H9 (cell line): ENCODE measurements at regions not wholly inside any gene's neighbourhood (a gene's known extent, or its start where the extent isn't known, plus 50 kb on each side); places are given as distances from the start of the nearest gene placed in this dataset.
A peak's percentile ranks its signal among the peaks of the same experiment; 100 is the strongest.

Source experiments
- DNase-seq: peaks from one replicate; pipeline ENCODE4 v3.0.0-alpha.2; 2017
- H2AFZ ChIP-seq: one replicate; pipeline ENCODE4 v1.6.1; 2013; ENCODE audit warnings: mild to moderate bottlenecking, low read length, control low read depth, moderate library complexity
- H2AK5ac ChIP-seq: 2 replicates; pipeline ENCODE4 v1.6.1; 2013; ENCODE audit warnings: low read length, control low read depth, mixed read lengths; ENCODE audit not compliant: insufficient read length
- H2BK120ac ChIP-seq: one replicate; pipeline ENCODE4 v1.6.1; 2013; ENCODE audit warnings: low read depth, mild to moderate bottlenecking, low read length, control low read depth, inconsistent platforms; ENCODE audit not compliant: poor library complexity, severe bottlenecking
- H2BK12ac ChIP-seq: 2 replicates; pipeline ENCODE4 v1.6.1; 2013; ENCODE audit warnings: low read length, control low read depth, mixed read lengths, low read depth; ENCODE audit not compliant: insufficient read length
- H2BK15ac ChIP-seq: 2 replicates; pipeline ENCODE4 v1.6.1; 2013; ENCODE audit warnings: low read depth, low read length, control low read depth
- H2BK20ac ChIP-seq: one replicate; pipeline ENCODE4 v1.6.1; 2013; ENCODE audit warnings: low read depth, mild to moderate bottlenecking, low read length, control low read depth, inconsistent platforms; ENCODE audit not compliant: poor library complexity, severe bottlenecking
- H2BK5ac ChIP-seq: 2 replicates; pipeline ENCODE4 v1.6.1; 2013; ENCODE audit warnings: low read length, control low read depth, mixed read lengths; ENCODE audit not compliant: insufficient read length
- H3K14ac ChIP-seq: 2 replicates; pipeline ENCODE4 v1.6.1; 2013; ENCODE audit warnings: low read length, control low read depth; ENCODE audit not compliant: insufficient read depth
- H3K18ac ChIP-seq: 2 replicates; pipeline ENCODE4 v1.6.1; 2013; ENCODE audit warnings: low read depth, mild to moderate bottlenecking, mixed read lengths, low read length, control low read depth; ENCODE audit not compliant: insufficient read length
- H3K23ac ChIP-seq: 2 replicates; pipeline ENCODE4 v1.6.1; 2013; ENCODE audit warnings: low read length, control low read depth, mixed read lengths, low read depth; ENCODE audit not compliant: insufficient read length
- H3K23me2 ChIP-seq: 2 replicates; pipeline ENCODE4 v1.6.1; 2013; ENCODE audit warnings: low read depth, mild to moderate bottlenecking, mixed read lengths, low read length, control low read depth; ENCODE audit not compliant: insufficient read length, poor library complexity, severe bottlenecking
- H3K27ac ChIP-seq: 2 replicates; pipeline ENCODE4 v1.5.1; 2013; ENCODE audit warnings: low read length, control low read depth, mixed read lengths, low read depth; ENCODE audit not compliant: insufficient read length
- H3K27me3 ChIP-seq: 2 replicates; pipeline ENCODE4 v1.6.1; 2013; ENCODE audit warnings: low read length, control low read depth, inconsistent platforms; ENCODE audit not compliant: insufficient read depth
- H3K4ac ChIP-seq: 2 replicates; pipeline ENCODE4 v1.6.1; 2013; ENCODE audit warnings: low read depth, mild to moderate bottlenecking, control low read depth, inconsistent platforms, low read length, moderate library complexity
- H3K4me1 ChIP-seq: 2 replicates; pipeline ENCODE4 v1.6.1; 2013; ENCODE audit warnings: low read length, control low read depth, inconsistent platforms; ENCODE audit not compliant: insufficient read depth
- H3K4me2 ChIP-seq: 2 replicates; pipeline ENCODE4 v1.6.1; 2013; ENCODE audit warnings: low read length, control low read depth, mixed read lengths; ENCODE audit not compliant: insufficient read length, insufficient read depth
- H3K56ac ChIP-seq: 2 replicates; pipeline ENCODE4 v1.6.1; 2013; ENCODE audit warnings: low read depth, mild to moderate bottlenecking, mixed read lengths, low read length, control low read depth; ENCODE audit not compliant: insufficient read length
- H3K79me1 ChIP-seq: 2 replicates; pipeline ENCODE4 v1.6.1; 2013; ENCODE audit warnings: low read depth, mild to moderate bottlenecking, moderate library complexity, low read length, control low read depth, inconsistent platforms; ENCODE audit not compliant: insufficient read depth, poor library complexity, severe bottlenecking
- H3K79me2 ChIP-seq: 2 replicates; pipeline ENCODE4 v1.6.1; 2013; ENCODE audit warnings: low read length, control low read depth, inconsistent platforms; ENCODE audit not compliant: insufficient read depth
- H3K9ac ChIP-seq: 2 replicates; pipeline ENCODE4 v1.6.1; 2013; ENCODE audit warnings: low read length, control low read depth, mixed read lengths; ENCODE audit not compliant: insufficient read length; ENCODE audit errors: extremely low read depth
- H3K9me3 ChIP-seq: one replicate; pipeline ENCODE4 v1.6.1; 2013; ENCODE audit warnings: low read depth, low read length, inconsistent platforms; ENCODE audit not compliant: control insufficient read depth
- H3T11ph ChIP-seq: one replicate; pipeline ENCODE4 v1.6.1; 2013; ENCODE audit warnings: mild to moderate bottlenecking, low read length, control low read depth, inconsistent platforms
- H4K20me1 ChIP-seq: one replicate; pipeline ENCODE4 v1.6.1; 2013; ENCODE audit not compliant: control insufficient read depth, insufficient read length, insufficient read depth
- H4K5ac ChIP-seq: 2 replicates; pipeline ENCODE4 v1.6.1; 2013; ENCODE audit warnings: low read depth, mild to moderate bottlenecking, mixed read lengths, low read length, control low read depth; ENCODE audit not compliant: insufficient read length
- H4K8ac ChIP-seq: replicated peaks from 2 replicates; pipeline ENCODE4 v1.6.1; 2013; ENCODE audit warnings: low read length, control low read depth, mixed read lengths, low read depth; ENCODE audit not compliant: insufficient read length
- H4K91ac ChIP-seq: 2 replicates; pipeline ENCODE4 v1.6.1; 2013; ENCODE audit warnings: low read depth, mild to moderate bottlenecking, moderate library complexity, mixed read lengths, low read length, control low read depth; ENCODE audit not compliant: insufficient read length
- H3K27ac Mint-ChIP-seq, 3 experiments: 2 replicates in 2 of 3; 3 replicates in 1 of 3; pipeline ENCODE4 v1.8.0; 2020 to 2021; ENCODE audit warnings: mixed read lengths in 3 of 3, mild to moderate bottlenecking in 1 of 3, moderate library complexity in 1 of 3
- H3K27me3 Mint-ChIP-seq: 2 replicates; pipeline ENCODE4 v1.8.0; 2021; ENCODE audit warnings: low read depth, mild to moderate bottlenecking, moderate library complexity, mixed read lengths
- H3K36me3 Mint-ChIP-seq, 3 experiments: 2 replicates in 2 of 3; 3 replicates in 1 of 3; pipeline ENCODE4 v1.8.0; 2020 to 2021; ENCODE audit warnings: low read depth in 3 of 3, mixed read lengths in 3 of 3; ENCODE audit not compliant: insufficient read depth in 1 of 3
- H3K4me1 Mint-ChIP-seq, 2 experiments: 2 replicates each; pipeline ENCODE4 v1.8.0; 2020; ENCODE audit warnings: mixed read lengths in 2 of 2
- H3K4me3 Mint-ChIP-seq, 2 experiments: 2 replicates in 1 of 2; 3 replicates in 1 of 2; pipeline ENCODE4 v1.8.0; 2020 to 2021; ENCODE audit warnings: mild to moderate bottlenecking in 2 of 2, mixed read lengths in 2 of 2, moderate library complexity in 1 of 2
- H3K9me3 Mint-ChIP-seq, 2 experiments: 2 replicates in 1 of 2; 3 replicates in 1 of 2; pipeline ENCODE4 v1.8.0; 2020; ENCODE audit warnings: mild to moderate bottlenecking in 2 of 2, mixed read lengths in 2 of 2, moderate library complexity in 1 of 2
- CTCF ChIP-seq: fragments of 200-600 bp; sonication (generic); conservative IDR thresholded peaks from 3 replicates; pipeline ENCODE4 v1.8.0; 2021; ENCODE audit warnings: antibody characterized with exemption, mild to moderate bottlenecking
- WGBS: extraction: QIAGEN DNeasy Blood & Tissue Kit; methylation state at CpG from one replicate; pipeline ENCODE4 v1.1.7; 2013; ENCODE audit warnings: missing lambda C conversion rate, low lambda C conversion rate, mixed read lengths; ENCODE audit not compliant: insufficient read length; ENCODE audit errors: extremely low coverage; 5-methylcytosine and 5-hydroxymethylcytosine counted together

- Histone ChIP-seq H3K4me1 (no peaks in the 10 kb centered on the region), H2AFZ (no peak overlapping the region), H3T11ph (no peak overlapping the region), H2BK12ac (no peak overlapping the region), H3K27ac (no peak overlapping the region), H2BK20ac (no peak overlapping the region), H4K8ac (no peak overlapping the region), H4K5ac (no peak overlapping the region), H2BK15ac (no peak overlapping the region), H2BK120ac (no peak overlapping the region), H3K18ac (no peak overlapping the region), H3K4ac (no peak overlapping the region), H3K4me2 (no peak overlapping the region), H4K20me1 (no peaks in the 10 kb centered on the region), H2AK5ac (no peak overlapping the region), H3K9ac (no peak overlapping the region), H3K14ac (no peak overlapping the region), H4K91ac (no peak overlapping the region), H3K27me3 (no peaks in the 10 kb centered on the region), H3K23me2 (no peaks in the 10 kb centered on the region), H3K79me1 (no peaks in the 10 kb centered on the region), H2BK5ac (no peak overlapping the region), H3K56ac (no peak overlapping the region), H3K79me2 (no peaks in the 10 kb centered on the region), H3K23ac (no peak overlapping the region), H3K9me3 (no peaks in the 10 kb centered on the region)
- Mint-ChIP-seq H3K4me3 (no peak overlapping the region), H3K4me1 (no peaks in the 10 kb centered on the region), H3K27ac (0 out of 7 replicates have a peak overlapping the region, but pooled peaks of 1 of the 3 experiments have one; percentile 40), H3K27me3 (no peaks in the 10 kb centered on the region), H3K9me3 (no peaks in the 10 kb centered on the region), H3K36me3 (no peaks in the 10 kb centered on the region; a peak in 1 of 7 replicates)
- TF ChIP-seq CTCF, result no peak
- no CpG with 5 or more reads among the region's 3 CpGs for WGBS
- DNase-seq, result no peak
These were observed 205.2 kb upstream of the ROBO2 start for GRCh38 chr3:76834657-76835056.
